ENCODE measurements at regions not wholly inside any gene's neighbourhood (a gene's known extent, or its start where the extent isn't known, plus 50 kb on each side); places are given as distances from the start of the nearest gene placed in this dataset.

GRCh38 chr15:66955001-66955516, 110.3 kb upstream of the SMAD3 start:
- Histone ChIP-seq H3K36me3 (ENCODE audit: control insufficient read depth, insufficient read depth, low read length) (no peaks in the 10 kb centered on the region), H3K4me3 (replicated peaks; ENCODE audit: low read depth, low read length) (no peak overlapping the region), H3K27me3 (replicated peaks; ENCODE audit: control insufficient read depth, insufficient read depth, low read length) (no peaks in the 10 kb centered on the region)
- no peak for TF ChIP-seq CTCF (IDR thresholded peaks at IDR 0.05; ENCODE audit: insufficient read depth, low read length, poor library complexity, severe bottlenecking)
- DNase-seq (ENCODE audit: extremely low read depth, insufficient read length) = no peak

- DNase-seq (ENCODE audit: extremely low read depth, insufficient read length) = no peak
- Histone ChIP-seq H3K36me3 (ENCODE audit: control insufficient read depth, insufficient read depth, low read length) (no peaks in the 10 kb centered on the region), H3K4me3 (replicated peaks; ENCODE audit: low read depth, low read length) (no peak overlapping the region), H3K27me3 (replicated peaks; ENCODE audit: control insufficient read depth, insufficient read depth, low read length) (no peaks in the 10 kb centered on the region)
- TF ChIP-seq CTCF (IDR thresholded peaks at IDR 0.05; ENCODE audit: insufficient read depth, low read length, poor library complexity, severe bottlenecking) = no peak
These were observed 109.4 kb upstream of the SMAD3 start for GRCh38 chr15:66955871-66956585.

GRCh38 chr15:66956672-66957430, 108.6 kb upstream of the SMAD3 start:
- no peak overlapping the region for H3K4me3 ChIP-seq (replicated peaks; ENCODE audit: low read depth, low read length)
- TF ChIP-seq CTCF (IDR thresholded peaks at IDR 0.05; ENCODE audit: insufficient read depth, low read length, poor library complexity, severe bottlenecking) = no peak
- H3K36me3 ChIP-seq (ENCODE audit: control insufficient read depth, insufficient read depth, low read length) = no peaks in the 10 kb centered on the region
- H3K27me3 ChIP-seq (replicated peaks; ENCODE audit: control insufficient read depth, insufficient read depth, low read length) = no peaks in the 10 kb centered on the region
- no peak for DNase-seq (ENCODE audit: extremely low read depth, insufficient read length)

GRCh38 chr15:66957431-66957720, 108.0 kb upstream of the SMAD3 start:
- DNase-seq (ENCODE audit: extremely low read depth, insufficient read length) = no peak

GRCh38 chr15:66959066-66959465, 106.3 kb upstream of the SMAD3 start:
- Histone ChIP-seq H3K4me3 (replicated peaks; ENCODE audit: low read depth, low read length) (no peak overlapping the region), H3K36me3 (ENCODE audit: control insufficient read depth, insufficient read depth, low read length) (no peaks in the 10 kb centered on the region), H3K27me3 (replicated peaks; ENCODE audit: control insufficient read depth, insufficient read depth, low read length) (no peaks in the 10 kb centered on the region)
- TF ChIP-seq CTCF (IDR thresholded peaks at IDR 0.05; ENCODE audit: insufficient read depth, low read length, poor library complexity, severe bottlenecking) = no peak
- DNase-seq (ENCODE audit: extremely low read depth, insufficient read length) = no peak

More at GRCh38 chr15:66957431-66957720, 108.0 kb upstream of the SMAD3 start:
- H3K4me3 ChIP-seq (replicated peaks; ENCODE audit: low read depth, low read length) = no peak overlapping the region
- no peak for TF ChIP-seq CTCF (IDR thresholded peaks at IDR 0.05; ENCODE audit: insufficient read depth, low read length, poor library complexity, severe bottlenecking)
- no peaks in the 10 kb centered on the region for H3K36me3 ChIP-seq (ENCODE audit: control insufficient read depth, insufficient read depth, low read length)
- H3K27me3 ChIP-seq (replicated peaks; ENCODE audit: control insufficient read depth, insufficient read depth, low read length) = no peaks in the 10 kb centered on the region
